ENCODE measurements at regions not wholly inside any gene's neighbourhood (a gene's known extent, or its start where the extent isn't known, plus 50 kb on each side); places are given as distances from the start of the nearest gene placed in this dataset.

DNA sequence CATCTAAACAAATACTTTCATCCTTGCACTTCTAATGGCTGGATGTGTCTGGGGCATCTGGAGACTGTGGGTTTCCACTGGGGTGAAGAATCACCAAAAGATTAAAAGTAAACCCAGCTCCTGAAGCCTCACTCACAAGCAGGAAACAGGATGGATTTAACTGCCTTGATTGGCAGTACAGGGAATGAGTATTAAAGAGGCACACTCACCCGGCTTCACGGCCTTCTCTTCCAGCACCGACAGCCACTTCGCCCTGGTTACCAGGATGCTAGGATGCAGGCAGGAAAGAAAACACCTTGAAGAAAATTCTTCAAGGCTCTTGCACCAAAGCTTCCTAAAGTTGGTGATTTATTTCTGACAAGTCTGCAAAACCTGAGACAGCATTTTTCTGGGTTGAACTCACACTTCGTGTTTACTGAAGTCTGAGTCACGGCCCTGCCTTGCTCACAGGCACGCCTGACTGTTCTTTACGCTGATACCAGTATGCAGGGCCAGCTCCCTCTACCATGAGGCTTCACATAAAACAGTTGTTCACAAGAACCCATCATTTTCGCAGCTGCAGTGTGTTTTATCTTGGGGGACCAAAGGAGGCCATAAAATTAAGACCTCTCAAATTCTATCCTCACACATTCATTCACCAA lies 56.5 kb upstream of the ZNF354A start:
- Histone ChIP-seq H3K36me3 (ENCODE audit: insufficient read depth, low read length) (no peaks in the 10 kb centered on the region), H4K20me1 (ENCODE audit: insufficient read depth, low read length, poor library complexity, severe bottlenecking) (no peaks in the 10 kb centered on the region), H3K9ac (ENCODE audit: low read depth, low read length, poor library complexity, severe bottlenecking) (no peak overlapping the region), H3K9me2 (replicated peaks; ENCODE audit: low read depth, low read length) (no peaks in the 10 kb centered on the region), H3K4me2 (ENCODE audit: low read depth, low read length, poor library complexity, severe bottlenecking) (no peak overlapping the region), H3K27me3 (ENCODE audit: insufficient read depth, low read length, poor library complexity, severe bottlenecking) (no peaks in the 10 kb centered on the region), H3F3A (ENCODE audit: low read depth) (no peaks in the 10 kb centered on the region), H3K4me3 (ENCODE audit: low read length, poor library complexity, severe bottlenecking) (no peak overlapping the region), H3K9me3 (ENCODE audit: insufficient read depth, low read depth, low read length) (no peaks in the 10 kb centered on the region), H3K79me2 (ENCODE audit: insufficient read depth, low read length) (no peaks in the 10 kb centered on the region), H2AFZ (ENCODE audit: low read length) (no peak overlapping the region), H3K4me1 (ENCODE audit: insufficient read depth, low read length, poor library complexity, severe bottlenecking) (no peaks in the 10 kb centered on the region)
- TF ChIP-seq EZH2phosphoT487 (IDR thresholded peaks at IDR 0.05; ENCODE audit: borderline replicate concordance): no peak
- TF ChIP-seq, protein P1, sequence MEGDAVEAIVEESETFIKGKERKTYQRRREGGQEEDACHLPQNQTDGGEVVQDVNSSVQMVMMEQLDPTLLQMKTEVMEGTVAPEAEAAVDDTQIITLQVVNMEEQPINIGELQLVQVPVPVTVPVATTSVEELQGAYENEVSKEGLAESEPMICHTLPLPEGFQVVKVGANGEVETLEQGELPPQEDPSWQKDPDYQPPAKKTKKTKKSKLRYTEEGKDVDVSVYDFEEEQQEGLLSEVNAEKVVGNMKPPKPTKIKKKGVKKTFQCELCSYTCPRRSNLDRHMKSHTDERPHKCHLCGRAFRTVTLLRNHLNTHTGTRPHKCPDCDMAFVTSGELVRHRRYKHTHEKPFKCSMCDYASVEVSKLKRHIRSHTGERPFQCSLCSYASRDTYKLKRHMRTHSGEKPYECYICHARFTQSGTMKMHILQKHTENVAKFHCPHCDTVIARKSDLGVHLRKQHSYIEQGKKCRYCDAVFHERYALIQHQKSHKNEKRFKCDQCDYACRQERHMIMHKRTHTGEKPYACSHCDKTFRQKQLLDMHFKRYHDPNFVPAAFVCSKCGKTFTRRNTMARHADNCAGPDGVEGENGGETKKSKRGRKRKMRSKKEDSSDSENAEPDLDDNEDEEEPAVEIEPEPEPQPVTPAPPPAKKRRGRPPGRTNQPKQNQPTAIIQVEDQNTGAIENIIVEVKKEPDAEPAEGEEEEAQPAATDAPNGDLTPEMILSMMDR (conservative IDR thresholded peaks at IDR 0.05; ENCODE audit: low read length): no peak

DNA sequence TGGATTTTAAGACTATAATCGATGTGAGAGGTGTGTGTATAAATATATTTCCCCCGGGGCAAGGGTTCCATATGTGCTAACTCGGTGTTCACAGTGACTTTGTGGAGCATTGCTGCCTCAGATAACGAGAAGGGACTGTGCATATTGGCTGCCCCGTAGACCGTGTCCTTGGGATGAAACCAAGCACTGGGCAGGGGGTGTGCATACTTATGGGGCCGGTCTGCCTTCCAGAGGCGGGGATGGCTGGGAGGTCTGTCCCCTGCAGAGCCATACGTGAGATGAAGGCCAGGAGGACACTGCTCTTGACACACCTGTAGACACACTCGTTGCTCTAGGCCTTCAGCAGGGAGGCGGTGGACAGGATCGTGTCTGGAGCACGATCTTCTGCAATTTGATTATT lies 56.0 kb upstream of the ZNF354A start:
- Histone ChIP-seq H3K79me2 (ENCODE audit: insufficient read depth, low read length) (no peaks in the 10 kb centered on the region), H3K4me3 (ENCODE audit: low read length, poor library complexity, severe bottlenecking) (no peak overlapping the region), H4K20me1 (ENCODE audit: insufficient read depth, low read length, poor library complexity, severe bottlenecking) (no peaks in the 10 kb centered on the region), H3K9ac (ENCODE audit: low read depth, low read length, poor library complexity, severe bottlenecking) (no peak overlapping the region), H3K9me3 (ENCODE audit: insufficient read depth, low read depth, low read length) (no peaks in the 10 kb centered on the region), H3K4me1 (ENCODE audit: insufficient read depth, low read length, poor library complexity, severe bottlenecking) (no peaks in the 10 kb centered on the region), H2AFZ (ENCODE audit: low read length) (no peak overlapping the region), H3K27me3 (ENCODE audit: insufficient read depth, low read length, poor library complexity, severe bottlenecking) (no peaks in the 10 kb centered on the region), H3F3A (ENCODE audit: low read depth) (no peaks in the 10 kb centered on the region), H3K9me2 (replicated peaks; ENCODE audit: low read depth, low read length) (no peaks in the 10 kb centered on the region), H3K36me3 (ENCODE audit: insufficient read depth, low read length) (no peaks in the 10 kb centered on the region), H3K4me2 (ENCODE audit: low read depth, low read length, poor library complexity, severe bottlenecking) (no peak overlapping the region)
- no peak for TF ChIP-seq EZH2phosphoT487 (IDR thresholded peaks at IDR 0.05; ENCODE audit: borderline replicate concordance)
- TF ChIP-seq, protein P1 (conservative IDR thresholded peaks at IDR 0.05; ENCODE audit: low read length): no peak

DNA sequence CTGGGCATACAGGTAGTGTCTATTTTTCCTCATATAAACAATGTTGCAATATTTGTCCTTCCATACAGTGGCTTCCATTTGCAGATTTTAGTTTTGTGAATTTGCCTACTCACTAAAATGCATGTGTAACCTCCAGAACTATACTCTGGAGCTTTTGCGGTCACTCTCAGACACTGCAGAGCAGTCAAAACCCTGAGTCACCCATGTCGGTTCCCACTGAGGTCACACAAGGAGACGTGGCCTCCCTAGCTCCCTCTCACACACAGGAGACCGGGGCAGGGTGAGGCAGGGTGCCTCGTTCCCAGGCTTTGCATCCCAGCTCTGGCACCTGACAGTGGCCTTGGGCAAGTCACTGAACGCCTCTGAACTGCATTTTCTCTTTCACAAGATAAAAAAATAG lies 55.5 kb upstream of the ZNF354A start:
- Histone ChIP-seq H4K20me1 (ENCODE audit: insufficient read depth, low read length, poor library complexity, severe bottlenecking) (no peaks in the 10 kb centered on the region), H3K4me3 (ENCODE audit: low read length, poor library complexity, severe bottlenecking) (no peak overlapping the region), H3K4me2 (ENCODE audit: low read depth, low read length, poor library complexity, severe bottlenecking) (no peak overlapping the region), H3K9me3 (ENCODE audit: insufficient read depth, low read depth, low read length) (no peaks in the 10 kb centered on the region), H3K27me3 (ENCODE audit: insufficient read depth, low read length, poor library complexity, severe bottlenecking) (no peaks in the 10 kb centered on the region), H3K4me1 (ENCODE audit: insufficient read depth, low read length, poor library complexity, severe bottlenecking) (no peaks in the 10 kb centered on the region), H3K79me2 (ENCODE audit: insufficient read depth, low read length) (no peaks in the 10 kb centered on the region), H2AFZ (ENCODE audit: low read length) (no peak overlapping the region), H3K9me2 (replicated peaks; ENCODE audit: low read depth, low read length) (no peaks in the 10 kb centered on the region), H3F3A (ENCODE audit: low read depth) (no peaks in the 10 kb centered on the region), H3K36me3 (ENCODE audit: insufficient read depth, low read length) (no peaks in the 10 kb centered on the region), H3K9ac (ENCODE audit: low read depth, low read length, poor library complexity, severe bottlenecking) (no peak overlapping the region)
- TF ChIP-seq, protein P1 (conservative IDR thresholded peaks at IDR 0.05; ENCODE audit: low read length): no peak
- TF ChIP-seq EZH2phosphoT487 (IDR thresholded peaks at IDR 0.05; ENCODE audit: borderline replicate concordance): no peak

All from Loucy (cell line).